Parathyroid adenoma (tissue), 2 donors: ENCODE measurements at regions not wholly inside any gene's neighbourhood (a gene's known extent, or its start where the extent isn't known, plus 50 kb on each side); places are given as distances from the start of the nearest gene placed in this dataset.

Experiments
- H2AFZ ChIP-seq: fragments of 300-600 bp; sonication (generic); one replicate; pipeline ENCODE4 v1.7.0; 2017; ENCODE audit warnings: antibody characterized with exemption, mild to moderate bottlenecking
- H3K27ac ChIP-seq: fragments of 300-600 bp; sonication (generic); one replicate; pipeline ENCODE4 v1.7.0; 2017
- H3K27me3 ChIP-seq: fragments of 300-600 bp; sonication (generic); one replicate; pipeline ENCODE4 v1.7.0; 2017; ENCODE audit warnings: low read length; ENCODE audit not compliant: control insufficient read depth, insufficient read depth
- H3K36me3 ChIP-seq: fragments of 300-600 bp; sonication (generic); one replicate; pipeline ENCODE4 v1.7.0; 2017; ENCODE audit warnings: low read length; ENCODE audit not compliant: control insufficient read depth, insufficient read depth
- H3K4me1 ChIP-seq: fragments of 300-600 bp; sonication (generic); one replicate; pipeline ENCODE4 v1.7.0; 2017; ENCODE audit warnings: control low read depth
- H3K4me2 ChIP-seq: fragments of 300-600 bp; sonication (generic); one replicate; pipeline ENCODE4 v1.7.0; 2017; ENCODE audit warnings: low read length
- H3K4me3 ChIP-seq: fragments of 300-600 bp; sonication (generic); one replicate; pipeline ENCODE4 v1.7.0; 2017; ENCODE audit warnings: low read depth, low read length
- H3K79me2 ChIP-seq: fragments of 300-600 bp; sonication (generic); one replicate; pipeline ENCODE4 v1.7.0; 2017; ENCODE audit warnings: control low read depth
- H3K9ac ChIP-seq: fragments of 300-600 bp; sonication (generic); one replicate; pipeline ENCODE4 v1.7.0; 2017; ENCODE audit warnings: mild to moderate bottlenecking
- H3K9me3 ChIP-seq: fragments of 300-600 bp; sonication (generic); one replicate; pipeline ENCODE4 v1.7.0; 2017; ENCODE audit warnings: low read length; ENCODE audit not compliant: control insufficient read depth
- CTCF ChIP-seq: fragments of 300-600 bp; sonication (generic); IDR thresholded peaks from one replicate; pipeline ENCODE4 v1.7.0; 2017; ENCODE audit warnings: antibody characterized with exemption, mild to moderate bottlenecking
- donor health status: primary hyperparathyroidism.

GRCh38 chrX:109795682-109796081 is 62.6 kb upstream of the ACSL4 start:
- no peaks in the 10 kb centered on the region for H3K4me1 ChIP-seq

DNA sequence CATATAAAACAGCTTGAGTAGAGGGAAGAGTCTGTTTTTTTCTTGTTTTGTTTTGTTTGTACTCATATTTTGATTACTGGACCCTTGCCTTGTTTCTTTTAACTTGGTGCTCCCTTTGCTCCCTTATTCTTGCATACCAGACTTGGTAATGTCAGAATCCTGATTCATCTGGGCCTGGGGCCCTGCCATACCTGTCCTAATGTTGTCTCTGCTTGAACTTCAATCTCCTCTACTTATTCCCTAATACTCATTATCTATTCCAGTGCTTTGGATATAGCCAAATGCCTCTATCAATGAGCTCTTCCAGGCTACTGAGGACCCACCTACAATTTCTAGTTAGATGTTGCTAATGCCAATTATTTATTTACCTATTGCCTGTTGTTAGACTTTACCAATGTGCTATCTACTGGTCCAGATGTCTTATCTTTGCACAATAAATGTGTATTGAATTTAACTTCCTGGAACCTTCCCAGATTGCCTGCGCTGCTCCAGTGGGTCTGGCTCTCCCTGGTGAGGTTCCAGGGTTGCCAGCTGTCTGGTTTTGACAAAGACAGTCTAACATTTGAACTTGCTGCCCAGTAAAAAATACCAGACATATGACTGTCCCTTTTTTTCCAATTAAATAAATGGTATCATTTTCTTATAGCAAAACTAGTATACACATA is 64.4 kb upstream of the ACSL4 start:
- H3K79me2 ChIP-seq, result no peaks in the 10 kb centered on the region
- H3K27me3 ChIP-seq, result no peaks in the 10 kb centered on the region
- no peak overlapping the region for H3K4me2 ChIP-seq
- H3K36me3 ChIP-seq, result no peaks in the 10 kb centered on the region
- H3K4me1 ChIP-seq, result no peaks in the 10 kb centered on the region
- no peak for TF ChIP-seq CTCF
- no peak overlapping the region for H3K27ac ChIP-seq
- H2AFZ ChIP-seq, result no peak overlapping the region
- H3K9me3 ChIP-seq, result no peaks in the 10 kb centered on the region
- no peak overlapping the region for H3K9ac ChIP-seq
- H3K4me3 ChIP-seq, result no peak overlapping the region

More at GRCh38 chrX:109795682-109796081, 62.6 kb upstream of the ACSL4 start:
- Histone ChIP-seq H3K4me2 (no peak overlapping the region), H3K9ac (no peak overlapping the region), H3K79me2 (no peaks in the 10 kb centered on the region), H3K9me3 (no peaks in the 10 kb centered on the region), H3K27me3 (no peaks in the 10 kb centered on the region), H3K4me3 (no peak overlapping the region), H3K27ac (no peak overlapping the region), H3K36me3 (no peaks in the 10 kb centered on the region), H2AFZ (no peak overlapping the region)
- TF ChIP-seq CTCF, result no peak

GRCh38 chrX:109812236-109812635 is 79.2 kb upstream of the ACSL4 start:
- Histone ChIP-seq H3K79me2 (no peaks in the 10 kb centered on the region), H3K9me3 (no peaks in the 10 kb centered on the region), H3K4me1 (no peaks in the 10 kb centered on the region), H3K27me3 (no peaks in the 10 kb centered on the region), H2AFZ (no peak overlapping the region), H3K27ac (no peak overlapping the region), H3K9ac (no peak overlapping the region), H3K4me2 (no peak overlapping the region), H3K4me3 (no peak overlapping the region), H3K36me3 (no peaks in the 10 kb centered on the region)
- no peak for TF ChIP-seq CTCF

GRCh38 chrX:109813236-109813635 is 80.2 kb upstream of the ACSL4 start:
- no peaks in the 10 kb centered on the region for H3K79me2 ChIP-seq
- no peak for TF ChIP-seq CTCF
- no peak overlapping the region for H3K27ac ChIP-seq
- H3K27me3 ChIP-seq, result no peaks in the 10 kb centered on the region
- H3K9ac ChIP-seq, result no peak overlapping the region
- H3K4me3 ChIP-seq, result no peak overlapping the region
- no peak overlapping the region for H3K4me2 ChIP-seq
- H3K4me1 ChIP-seq, result no peaks in the 10 kb centered on the region
- no peaks in the 10 kb centered on the region for H3K36me3 ChIP-seq
- no peak overlapping the region for H2AFZ ChIP-seq
- no peaks in the 10 kb centered on the region for H3K9me3 ChIP-seq

- H3K27ac ChIP-seq, result no peak overlapping the region
- no peaks in the 10 kb centered on the region for H3K27me3 ChIP-seq
- H3K79me2 ChIP-seq, result no peaks in the 10 kb centered on the region
- H3K36me3 ChIP-seq, result no peaks in the 10 kb centered on the region
- no peak overlapping the region for H2AFZ ChIP-seq
- no peak overlapping the region for H3K4me2 ChIP-seq
- H3K4me1 ChIP-seq, result no peaks in the 10 kb centered on the region
- H3K4me3 ChIP-seq, result no peak overlapping the region
- no peaks in the 10 kb centered on the region for H3K9me3 ChIP-seq
- no peak overlapping the region for H3K9ac ChIP-seq
- no peak for TF ChIP-seq CTCF
Observed at GRCh38 chrX:109818976-109819375, 85.9 kb upstream of the ACSL4 start.
